Calu3 (cell line): ENCODE measurements at regions not wholly inside any gene's neighbourhood (a gene's known extent, or its start where the extent isn't known, plus 50 kb on each side); places are given as distances from the start of the nearest gene placed in this dataset.
"Not testable (repeated sequence)": the region's sequence is repeated elsewhere in the genome, so short reads cannot be mapped to it uniquely, and the experiment has no call there.

Experiments
- BruUV-seq: library from RNA; stranded (reverse); fragments of 400-500 nt; replicated peaks from 2 replicates; lab custom pipeline; 2021; lab: Mats Ljungman, UMichigan
- CTCF ChIA-PET: fragments of 300-600 bp; sonication (Branson Sonifier 250); formaldehyde crosslinking; loops from one replicate; lab custom pipeline; 2022; ENCODE audit warnings: antibody characterized with exemption; lab: Charles Lee
- DNase-seq: peaks from one replicate; pipeline ENCODE4 v3.0.0; 2022
- H3K27ac Mint-ChIP-seq: one replicate; pipeline ENCODE4 v1.8.0; 2022; ENCODE audit warnings: mixed read lengths; ENCODE audit not compliant: unreplicated experiment
- H3K27me3 Mint-ChIP-seq: one replicate; pipeline ENCODE4 v1.8.0; 2022; ENCODE audit warnings: mixed read lengths; ENCODE audit not compliant: unreplicated experiment
- H3K36me3 Mint-ChIP-seq: one replicate; pipeline ENCODE4 v1.8.0; 2022; ENCODE audit warnings: mild to moderate bottlenecking, moderate library complexity, mixed read lengths; ENCODE audit not compliant: insufficient read depth, unreplicated experiment
- H3K4me1 Mint-ChIP-seq: one replicate; pipeline ENCODE4 v1.8.0; 2022; ENCODE audit warnings: mild to moderate bottlenecking, low read depth, mixed read lengths; ENCODE audit not compliant: unreplicated experiment
- H3K4me3 Mint-ChIP-seq: one replicate; pipeline ENCODE4 v1.8.0; 2022; ENCODE audit warnings: mild to moderate bottlenecking, low read depth, moderate library complexity, mixed read lengths; ENCODE audit not compliant: unreplicated experiment
- H3K9me3 Mint-ChIP-seq: one replicate; pipeline ENCODE4 v1.8.0; 2022; ENCODE audit warnings: low read depth, mixed read lengths; ENCODE audit not compliant: unreplicated experiment
- CTCF ChIP-seq: fragments of 200-600 bp; IDR thresholded peaks from one replicate; pipeline ENCODE4 v1.8.0; 2022; ENCODE audit warnings: antibody characterized with exemption; ENCODE audit not compliant: unreplicated experiment
- intact Hi-C: fragments of 100-400 bp; cut with micrococcal nuclease; formaldehyde crosslinking; loops from one replicate; pipeline ENCODE4 v1.10.0; 2022; ENCODE audit not compliant: unreplicated experiment

GRCh38 chr17:16861152-16861551, 110.8 kb downstream of the TNFRSF13B start:
- TF ChIP-seq CTCF, result peak; percentile 22
- H3K27me3 Mint-ChIP-seq, H3K36me3 Mint-ChIP-seq, CTCF ChIA-PET, BruUV-seq, intact Hi-C loops, H3K9me3 Mint-ChIP-seq, H3K4me3 Mint-ChIP-seq: not testable (repeated sequence)
- H3K27ac Mint-ChIP-seq, result peak overlapping the region; percentile 69
- DNase-seq, result peak; percentile 86
- peaks cover 30% of the 10 kb centered on the region for H3K4me1 Mint-ChIP-seq

- H3K4me3 Mint-ChIP-seq, H3K9me3 Mint-ChIP-seq, H3K27me3 Mint-ChIP-seq, DNase-seq, H3K36me3 Mint-ChIP-seq, BruUV-seq, intact Hi-C loops: not testable (repeated sequence)
- peaks cover 25% of the 10 kb centered on the region for H3K4me1 Mint-ChIP-seq
- peak overlapping the region; percentile 69 for H3K27ac Mint-ChIP-seq
- CTCF ChIA-PET, result interaction anchor here (0.6 kb wide), 1 partner anchor 505 kb away, joined by 8 read pairs; no protein-coding TSS in a partner anchor
These were observed 111.5 kb downstream of the TNFRSF13B start for GRCh38 chr17:16860467-16860866.

GRCh38 chr17:16859515-16859914, 112.4 kb downstream of the TNFRSF13B start:
- intact Hi-C loops, H3K4me3 Mint-ChIP-seq, H3K27ac Mint-ChIP-seq, H3K36me3 Mint-ChIP-seq, H3K9me3 Mint-ChIP-seq, DNase-seq, H3K27me3 Mint-ChIP-seq, BruUV-seq, CTCF ChIA-PET: not testable (repeated sequence)
- H3K4me1 Mint-ChIP-seq, result peaks cover 25% of the 10 kb centered on the region

GRCh38 chr17:16857746-16858145, 114.2 kb downstream of the TNFRSF13B start:
- intact Hi-C loops, H3K27ac Mint-ChIP-seq, H3K36me3 Mint-ChIP-seq, H3K9me3 Mint-ChIP-seq, DNase-seq, CTCF ChIA-PET, BruUV-seq, H3K27me3 Mint-ChIP-seq, H3K4me3 Mint-ChIP-seq: not testable (repeated sequence)
- peaks cover 25% of the 10 kb centered on the region for H3K4me1 Mint-ChIP-seq

- H3K9me3 Mint-ChIP-seq, H3K27me3 Mint-ChIP-seq, H3K27ac Mint-ChIP-seq, intact Hi-C loops, H3K4me3 Mint-ChIP-seq, CTCF ChIA-PET, BruUV-seq, H3K36me3 Mint-ChIP-seq, DNase-seq: not testable (repeated sequence)
- H3K4me1 Mint-ChIP-seq, result peaks cover 25% of the 10 kb centered on the region
These were observed 115.1 kb downstream of the TNFRSF13B start for GRCh38 chr17:16856846-16857245.

- BruUV-seq, H3K27me3 Mint-ChIP-seq, H3K36me3 Mint-ChIP-seq, CTCF ChIA-PET, H3K9me3 Mint-ChIP-seq, intact Hi-C loops, H3K27ac Mint-ChIP-seq, DNase-seq, H3K4me3 Mint-ChIP-seq: not testable (repeated sequence)
- H3K4me1 Mint-ChIP-seq, result peaks cover 25% of the 10 kb centered on the region
These were observed 115.7 kb downstream of the TNFRSF13B start for GRCh38 chr17:16856171-16856570.

GRCh38 chr17:16854636-16855035, 117.3 kb downstream of the TNFRSF13B start:
- H3K36me3 Mint-ChIP-seq, BruUV-seq, H3K9me3 Mint-ChIP-seq, H3K4me3 Mint-ChIP-seq, DNase-seq, H3K27me3 Mint-ChIP-seq, intact Hi-C loops, CTCF ChIA-PET, H3K27ac Mint-ChIP-seq: not testable (repeated sequence)
- peaks cover 12% of the 10 kb centered on the region for H3K4me1 Mint-ChIP-seq
